Spleen (tissue), 11 donors: ENCODE measurements at regions not wholly inside any gene's neighbourhood (a gene's known extent, or its start where the extent isn't known, plus 50 kb on each side); places are given as distances from the start of the nearest gene placed in this dataset.

Source experiments
- DNase-seq: peaks from one replicate; pipeline ENCODE4 v3.0.0-alpha.2; 2020
- H3K27ac ChIP-seq, 8 donors: fragments of 200-600 bp; sonication (generic) in 7 of 8; 1 replicate in 4 of 8; 2 replicates in 4 of 8; pipeline versions ENCODE4 v1.5.0 to v1.8.0; 2016 to 2021; ENCODE audit warnings: inconsistent platforms in 4 of 8, mild to moderate bottlenecking in 4 of 8, moderate library complexity in 1 of 8
- H3K27me3 ChIP-seq, 7 donors: fragments of 200-600 bp; sonication (generic) in 6 of 7; replicated peaks in 1 of 7; 1 replicate in 4 of 7; 2 replicates in 3 of 7; pipeline versions ENCODE4 v1.5.0 to v1.8.0; 2016 to 2021; ENCODE audit warnings: inconsistent platforms in 3 of 7, mild to moderate bottlenecking in 1 of 7
- H3K36me3 ChIP-seq, 6 donors: fragments of 200-600 bp; sonication (generic) in 5 of 6; 1 replicate in 4 of 6; 2 replicates in 2 of 6; pipeline versions ENCODE4 v1.5.0 to v1.8.0; 2016 to 2021; ENCODE audit warnings: inconsistent platforms in 2 of 6
- H3K4me1 ChIP-seq, 6 donors: fragments of 200-600 bp; sonication (generic) in 5 of 6; 1 replicate in 3 of 6; 2 replicates in 3 of 6; pipeline versions ENCODE4 v1.5.0 to v1.8.0; 2016 to 2021; ENCODE audit warnings: inconsistent platforms in 3 of 6
- H3K4me3 ChIP-seq, 8 donors: fragments of 200-600 bp; sonication (generic) in 7 of 8; 1 replicate in 4 of 8; 2 replicates in 4 of 8; pipeline versions ENCODE4 v1.5.0 to v1.8.0; 2016 to 2021; ENCODE audit warnings: inconsistent platforms in 4 of 8, mild to moderate bottlenecking in 4 of 8, moderate library complexity in 2 of 8
- H3K9me3 ChIP-seq, 8 donors: fragments of 200-600 bp; sonication (generic) in 7 of 8; 1 replicate in 4 of 8; 2 replicates in 4 of 8; pipeline versions ENCODE4 v1.5.0 to v1.8.0; 2016 to 2021; ENCODE audit warnings: inconsistent platforms in 4 of 8
- CTCF ChIP-seq, 11 experiments: fragments of 200-600 bp in 7 of 11; fragments of 450-650 bp in 4 of 11; sonication (generic) in 4 of 11; IDR thresholded peaks in 8 of 11; conservative IDR thresholded peaks in 3 of 11; 1 replicate in 7 of 11; 2 replicates in 4 of 11; pipeline versions ENCODE4 v1.4.0 to v1.8.0; 2016 to 2021; ENCODE audit warnings: antibody characterized with exemption in 11 of 11, inconsistent platforms in 4 of 11, mild to moderate bottlenecking in 1 of 11
- POLR2A ChIP-seq, 3 donors: fragments of 450-650 bp; IDR thresholded peaks; one replicate each; pipeline ENCODE4 v1.5.1; 2017; ENCODE audit warnings: antibody characterized with exemption in 3 of 3, mild to moderate bottlenecking in 1 of 3
- POLR2AphosphoS5 ChIP-seq, 3 donors: sonication (generic); formaldehyde crosslinking; IDR thresholded peaks; one replicate each; pipeline ENCODE4 v1.5.1; 2017; ENCODE audit warnings: antibody characterized with exemption in 3 of 3
- WGBS, 5 donors: extraction: QIAGEN DNeasy Blood & Tissue Kit in 3 of 5; methylation state at CpG; one replicate each; pipeline versions ENCODE4 v1.1.5 to v1.1.7; 2013 to 2018; 5-methylcytosine and 5-hydroxymethylcytosine counted together
- intact Hi-C: fragments of 100-400 bp; cut with DNase I; formaldehyde crosslinking; loops from one replicate; pipeline ENCODE4 v1.15.0; 2023; ENCODE audit warnings: low total_unique reads
- donor health status: healthy with polysubstance abuse.
- donor health status: DM: no; HTN: no; CAD: no; lungs with moderate emphysema.
- donor health status: DM: no; HTN: no; CAD: no.
- donor health status: Bipolar disorder and iron deficiency.
- donor health status: healthy.
- donor health status: DM: no; HTN: no; CAD: no.
- donor health status: DM: yes; HTN: yes; CAD: no.

- Histone ChIP-seq H3K27ac (no peak overlapping the region), H3K36me3 (no peaks in the 10 kb centered on the region), H3K4me3 (no peak overlapping the region), H3K4me1 (no peaks in the 10 kb centered on the region), H3K9me3 (peaks cover 0 to 22% (median 16%) of the 10 kb centered on the region in 8 donors), H3K27me3 (no peaks in the 10 kb centered on the region)
- DNase-seq = no peak
- 76 to 89% (median 85%) methylated on average over 4 of the region's 4 CpGs for WGBS, 5 donors
- intact Hi-C loops = no loop called here
- TF ChIP-seq POLR2AphosphoS5 (IDR thresholded peaks at IDR 0.05) (no peak), CTCF (IDR thresholded peaks at IDR 0.05 in 8 of 11, conservative IDR thresholded peaks at IDR 0.05 in 3 of 11) (no peak), POLR2A (IDR thresholded peaks at IDR 0.05) (no peak)
Measured at GRCh38 chr3:76177610-76178009, 392.3 kb upstream of the ZNF717 start.

- Histone ChIP-seq H3K4me1 (no peaks in the 10 kb centered on the region), H3K27me3 (no peaks in the 10 kb centered on the region), H3K36me3 (no peaks in the 10 kb centered on the region), H3K27ac (no peak overlapping the region), H3K4me3 (no peak overlapping the region), H3K9me3 (peaks cover 0 to 20% (median 11%) of the 10 kb centered on the region in 8 donors)
- TF ChIP-seq CTCF (IDR thresholded peaks at IDR 0.05 in 8 of 11, conservative IDR thresholded peaks at IDR 0.05 in 3 of 11) = no peak
- TF ChIP-seq POLR2AphosphoS5 (IDR thresholded peaks at IDR 0.05) = no peak
- TF ChIP-seq POLR2A (IDR thresholded peaks at IDR 0.05) = no peak
- no peak for DNase-seq
- WGBS, 5 donors = 80 to 94% (median 86%) methylated on average over 3 of the region's 3 CpGs
- intact Hi-C loops = no loop called here
Measured at GRCh38 chr3:76178412-76178811, 393.1 kb upstream of the ZNF717 start.

- Histone ChIP-seq H3K4me3 (no peak overlapping the region), H3K27me3 (no peaks in the 10 kb centered on the region), H3K27ac (no peak overlapping the region), H3K9me3 (peaks cover 0 to 11% (median 0%) of the 10 kb centered on the region in 8 donors), H3K4me1 (no peaks in the 10 kb centered on the region), H3K36me3 (no peaks in the 10 kb centered on the region)
- intact Hi-C loops = no loop called here
- WGBS, 5 donors = 64 to 81% (median 73%) methylated on average over 2 of the region's 2 CpGs
- DNase-seq = no peak
- no peak for TF ChIP-seq POLR2A (IDR thresholded peaks at IDR 0.05)
- TF ChIP-seq CTCF (IDR thresholded peaks at IDR 0.05 in 8 of 11, conservative IDR thresholded peaks at IDR 0.05 in 3 of 11) = no peak
- no peak for TF ChIP-seq POLR2AphosphoS5 (IDR thresholded peaks at IDR 0.05)
Measured at GRCh38 chr3:76181213-76181612, 395.9 kb upstream of the ZNF717 start.

- H3K4me1 ChIP-seq = no peaks in the 10 kb centered on the region
- H3K36me3 ChIP-seq = no peaks in the 10 kb centered on the region
- intact Hi-C loops = no loop called here
- DNase-seq = no peak
- WGBS, 5 donors = 70 to 87% (median 80%) methylated on average over 1 of the region's 1 CpG
- no peak overlapping the region for H3K27ac ChIP-seq
- H3K4me3 ChIP-seq = no peak overlapping the region
- H3K27me3 ChIP-seq = no peaks in the 10 kb centered on the region
- TF ChIP-seq CTCF (IDR thresholded peaks at IDR 0.05 in 8 of 11, conservative IDR thresholded peaks at IDR 0.05 in 3 of 11) (no peak), POLR2A (IDR thresholded peaks at IDR 0.05) (no peak), POLR2AphosphoS5 (IDR thresholded peaks at IDR 0.05) (no peak)
- peaks cover 0 to 8% (median 0%) of the 10 kb centered on the region in 8 donors for H3K9me3 ChIP-seq
Measured at GRCh38 chr3:76198086-76198485, 412.7 kb upstream of the ZNF717 start.
